Retinal pigment epithelial cell (primary cell): ENCODE measurements at regions not wholly inside any gene's neighbourhood (a gene's known extent, or its start where the extent isn't known, plus 50 kb on each side); places are given as distances from the start of the nearest gene placed in this dataset.
"Not testable (repeated sequence)": the region's sequence is repeated elsewhere in the genome, so short reads cannot be mapped to it uniquely, and the experiment has no call there.

Experiments
- DNase-seq: peaks from one replicate; pipeline ENCODE4 v3.0.0-alpha.2; 2010; ENCODE audit warnings: low read depth
- H3K4me3 ChIP-seq: 2 replicates; pipeline ENCODE4 v1.5.1; 2011; ENCODE audit warnings: mild to moderate bottlenecking, low read length, control low read depth, moderate library complexity
- CTCF ChIP-seq: conservative IDR thresholded peaks from 2 replicates; pipeline ENCODE4 v1.5.1; 2011; ENCODE audit warnings: low read depth, low read length, control low read depth, inconsistent platforms

- H3K4me3 ChIP-seq: no peak overlapping the region
- DNase-seq: no peak
- no peak for TF ChIP-seq CTCF
Measured at GRCh38 chr20:53866794-53867740, 203.3 kb downstream of the BCAS1 start.

- peak overlapping the region; percentile 26 for H3K4me3 ChIP-seq
- no peak for TF ChIP-seq CTCF
- no peak for DNase-seq
Measured at GRCh38 chr20:53865901-53866793, 204.2 kb downstream of the BCAS1 start.

- not testable (repeated sequence) for H3K4me3 ChIP-seq, DNase-seq
Measured at GRCh38 chr20:53864765-53865683, 205.4 kb downstream of the BCAS1 start.

GRCh38 chr20:53863923-53864641 is 206.3 kb downstream of the BCAS1 start:
- not testable (repeated sequence) for DNase-seq, H3K4me3 ChIP-seq

- not testable (repeated sequence) for H3K4me3 ChIP-seq, DNase-seq
Measured at GRCh38 chr20:53863535-53863922, 206.9 kb downstream of the BCAS1 start.

- not testable (repeated sequence) for H3K4me3 ChIP-seq, DNase-seq
Measured at GRCh38 chr20:53863039-53863438, 207.4 kb downstream of the BCAS1 start.

GRCh38 chr20:53862490-53862889 is 207.9 kb downstream of the BCAS1 start:
- not testable (repeated sequence) for H3K4me3 ChIP-seq, DNase-seq

GRCh38 chr20:53862136-53862397 is 208.3 kb downstream of the BCAS1 start:
- not testable (repeated sequence) for DNase-seq, H3K4me3 ChIP-seq

- no peak overlapping the region for H3K4me3 ChIP-seq
- no peak for DNase-seq
- TF ChIP-seq CTCF: no peak
Measured at GRCh38 chr20:53859684-53860083, 210.7 kb downstream of the BCAS1 start.

- not testable (repeated sequence) for H3K4me3 ChIP-seq, DNase-seq
Measured at GRCh38 chr20:53859009-53859408, 211.4 kb downstream of the BCAS1 start.

GRCh38 chr20:53858516-53858915 is 211.9 kb downstream of the BCAS1 start:
- not testable (repeated sequence) for DNase-seq

More at GRCh38 chr20:53858516-53858915, 211.9 kb downstream of the BCAS1 start:
- not testable (repeated sequence) for H3K4me3 ChIP-seq
